ENCODE measurements at regions not wholly inside any gene's neighbourhood (a gene's known extent, or its start where the extent isn't known, plus 50 kb on each side); places are given as distances from the start of the nearest gene placed in this dataset.

- DNase-seq (ENCODE audit: low spot score): no peak
- TF ChIP-seq CTCF (IDR thresholded peaks at IDR 0.05): no peak
- H3K4me3 ChIP-seq: no peak overlapping the region
- no peak overlapping the region for H3K27ac ChIP-seq
Measured at GRCh38 chr6:99219788-99220187, 129.7 kb downstream of the FAXC start.

- TF ChIP-seq CTCF (IDR thresholded peaks at IDR 0.05): no peak
- no peak overlapping the region for H3K27ac ChIP-seq
- H3K4me3 ChIP-seq: no peak overlapping the region
- DNase-seq (ENCODE audit: low spot score): no peak
Measured at GRCh38 chr6:99216959-99217358, 132.5 kb downstream of the FAXC start.

- DNase-seq (ENCODE audit: low spot score): no peak
Measured at GRCh38 chr6:99195986-99196655, 153.4 kb downstream of the FAXC start.

GRCh38 chr6:99192561-99192960 lies 156.9 kb downstream of the FAXC start:
- no peak overlapping the region for H3K27ac ChIP-seq
- no peak for TF ChIP-seq CTCF (IDR thresholded peaks at IDR 0.05)
- DNase-seq (ENCODE audit: low spot score): no peak
- no peak overlapping the region for H3K4me3 ChIP-seq

More at GRCh38 chr6:99195986-99196655, 153.4 kb downstream of the FAXC start:
- H3K4me3 ChIP-seq: no peak overlapping the region
- no peak overlapping the region for H3K27ac ChIP-seq
- TF ChIP-seq CTCF (IDR thresholded peaks at IDR 0.05): no peak

- Histone ChIP-seq H3K27ac (no peak overlapping the region), H3K4me3 (no peak overlapping the region)
- no peak for DNase-seq (ENCODE audit: low spot score)
- TF ChIP-seq CTCF (IDR thresholded peaks at IDR 0.05): no peak
Measured at GRCh38 chr6:99189823-99190721, 159.4 kb downstream of the FAXC start.

- H3K4me3 ChIP-seq: no peak overlapping the region
- H3K27ac ChIP-seq: no peak overlapping the region
- DNase-seq (ENCODE audit: low spot score): no peak
- TF ChIP-seq CTCF (IDR thresholded peaks at IDR 0.05): no peak
Measured at GRCh38 chr6:99187429-99187828, 162.0 kb downstream of the FAXC start.
